Ishikawa (cell line): ENCODE measurements at regions not wholly inside any gene's neighbourhood (a gene's known extent, or its start where the extent isn't known, plus 50 kb on each side); places are given as distances from the start of the nearest gene placed in this dataset.

Source experiments
- CEBPB ChIP-seq: IDR thresholded peaks from 2 replicates; pipeline ENCODE4 v1.6.1; 2012
- CREB1 ChIP-seq: IDR thresholded peaks from 2 replicates; pipeline ENCODE4 v1.6.1; 2012; ENCODE audit warnings: low read depth
- EGR1 ChIP-seq: IDR thresholded peaks from 2 replicates; pipeline ENCODE4 v1.6.1; 2012
- EP300 ChIP-seq: IDR thresholded peaks from 2 replicates; pipeline ENCODE4 v1.6.1; 2012; ENCODE audit warnings: borderline replicate concordance
- FOXM1 ChIP-seq: IDR thresholded peaks from 2 replicates; pipeline ENCODE4 v1.6.1; 2012; ENCODE audit warnings: low read depth, borderline replicate concordance
- NFIC ChIP-seq: IDR thresholded peaks from 2 replicates; pipeline ENCODE4 v1.6.1; 2012
- RAD21 ChIP-seq: IDR thresholded peaks from 2 replicates; pipeline ENCODE4 v1.6.1; 2012; ENCODE audit warnings: low read depth
- TAF1 ChIP-seq: IDR thresholded peaks from 2 replicates; pipeline ENCODE4 v1.6.1; 2012; ENCODE audit warnings: low read depth, mild to moderate bottlenecking
- TCF12 ChIP-seq: IDR thresholded peaks from 2 replicates; pipeline ENCODE4 v1.6.1; 2012; ENCODE audit warnings: low read depth
- TEAD4 ChIP-seq: IDR thresholded peaks from 2 replicates; pipeline ENCODE4 v1.6.1; 2012
- YY1 ChIP-seq: IDR thresholded peaks from 2 replicates; pipeline ENCODE4 v1.6.1; 2012; ENCODE audit warnings: low read depth
- ZBTB7A ChIP-seq: IDR thresholded peaks from 2 replicates; pipeline ENCODE4 v1.6.1; 2012; ENCODE audit warnings: low read depth
- TF ChIP-seq, protein P1 (sequence below): IDR thresholded peaks from 2 replicates; pipeline ENCODE4 v1.6.1; 2012; ENCODE audit warnings: low read depth, mild to moderate bottlenecking
- TF ChIP-seq, protein P2 (sequence below): IDR thresholded peaks from 2 replicates; pipeline ENCODE4 v1.6.1; 2012
- TF ChIP-seq, protein P3 (sequence below): IDR thresholded peaks from 2 replicates; pipeline ENCODE4 v1.6.1; 2012

DNA sequence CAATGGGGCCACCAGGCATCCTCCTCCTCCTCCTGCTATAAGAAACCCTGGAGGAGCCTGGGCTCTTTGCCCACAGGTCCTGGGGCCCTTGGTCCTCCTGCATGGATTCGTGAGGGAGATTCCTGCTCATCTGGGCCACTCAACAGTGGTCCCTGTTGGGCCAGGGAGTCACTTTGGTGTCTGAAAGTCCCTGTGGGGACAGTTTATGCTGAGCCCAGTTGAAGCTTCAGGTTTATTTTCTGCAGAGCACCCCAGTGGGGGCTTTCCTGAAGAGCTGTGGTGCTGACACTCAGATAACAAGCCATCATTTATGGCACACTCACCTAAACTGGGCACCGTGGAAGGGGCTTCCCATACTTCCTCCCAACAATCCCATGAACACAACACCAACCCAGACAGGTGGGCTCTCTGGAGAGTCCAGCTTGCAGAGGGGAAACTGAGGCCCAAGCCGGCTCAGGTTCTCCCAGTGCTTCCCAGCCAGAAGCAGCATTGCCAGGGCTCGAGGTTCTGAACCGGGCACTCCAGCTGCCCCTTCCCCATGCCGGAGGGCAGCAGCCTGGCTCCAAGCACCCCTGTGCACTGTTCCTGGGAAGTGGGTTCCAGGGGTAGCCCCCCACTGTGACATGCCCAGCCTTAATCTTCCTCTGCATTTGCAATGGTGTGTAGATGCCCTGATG, 91.3 kb downstream of the MYEOV start:
- TF ChIP-seq CREB1 (no peak), NFIC (no peak), TCF12 (no peak), YY1 (no peak)
- TF ChIP-seq, protein P1, sequence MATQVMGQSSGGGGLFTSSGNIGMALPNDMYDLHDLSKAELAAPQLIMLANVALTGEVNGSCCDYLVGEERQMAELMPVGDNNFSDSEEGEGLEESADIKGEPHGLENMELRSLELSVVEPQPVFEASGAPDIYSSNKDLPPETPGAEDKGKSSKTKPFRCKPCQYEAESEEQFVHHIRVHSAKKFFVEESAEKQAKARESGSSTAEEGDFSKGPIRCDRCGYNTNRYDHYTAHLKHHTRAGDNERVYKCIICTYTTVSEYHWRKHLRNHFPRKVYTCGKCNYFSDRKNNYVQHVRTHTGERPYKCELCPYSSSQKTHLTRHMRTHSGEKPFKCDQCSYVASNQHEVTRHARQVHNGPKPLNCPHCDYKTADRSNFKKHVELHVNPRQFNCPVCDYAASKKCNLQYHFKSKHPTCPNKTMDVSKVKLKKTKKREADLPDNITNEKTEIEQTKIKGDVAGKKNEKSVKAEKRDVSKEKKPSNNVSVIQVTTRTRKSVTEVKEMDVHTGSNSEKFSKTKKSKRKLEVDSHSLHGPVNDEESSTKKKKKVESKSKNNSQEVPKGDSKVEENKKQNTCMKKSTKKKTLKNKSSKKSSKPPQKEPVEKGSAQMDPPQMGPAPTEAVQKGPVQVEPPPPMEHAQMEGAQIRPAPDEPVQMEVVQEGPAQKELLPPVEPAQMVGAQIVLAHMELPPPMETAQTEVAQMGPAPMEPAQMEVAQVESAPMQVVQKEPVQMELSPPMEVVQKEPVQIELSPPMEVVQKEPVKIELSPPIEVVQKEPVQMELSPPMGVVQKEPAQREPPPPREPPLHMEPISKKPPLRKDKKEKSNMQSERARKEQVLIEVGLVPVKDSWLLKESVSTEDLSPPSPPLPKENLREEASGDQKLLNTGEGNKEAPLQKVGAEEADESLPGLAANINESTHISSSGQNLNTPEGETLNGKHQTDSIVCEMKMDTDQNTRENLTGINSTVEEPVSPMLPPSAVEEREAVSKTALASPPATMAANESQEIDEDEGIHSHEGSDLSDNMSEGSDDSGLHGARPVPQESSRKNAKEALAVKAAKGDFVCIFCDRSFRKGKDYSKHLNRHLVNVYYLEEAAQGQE: no peak

DNA sequence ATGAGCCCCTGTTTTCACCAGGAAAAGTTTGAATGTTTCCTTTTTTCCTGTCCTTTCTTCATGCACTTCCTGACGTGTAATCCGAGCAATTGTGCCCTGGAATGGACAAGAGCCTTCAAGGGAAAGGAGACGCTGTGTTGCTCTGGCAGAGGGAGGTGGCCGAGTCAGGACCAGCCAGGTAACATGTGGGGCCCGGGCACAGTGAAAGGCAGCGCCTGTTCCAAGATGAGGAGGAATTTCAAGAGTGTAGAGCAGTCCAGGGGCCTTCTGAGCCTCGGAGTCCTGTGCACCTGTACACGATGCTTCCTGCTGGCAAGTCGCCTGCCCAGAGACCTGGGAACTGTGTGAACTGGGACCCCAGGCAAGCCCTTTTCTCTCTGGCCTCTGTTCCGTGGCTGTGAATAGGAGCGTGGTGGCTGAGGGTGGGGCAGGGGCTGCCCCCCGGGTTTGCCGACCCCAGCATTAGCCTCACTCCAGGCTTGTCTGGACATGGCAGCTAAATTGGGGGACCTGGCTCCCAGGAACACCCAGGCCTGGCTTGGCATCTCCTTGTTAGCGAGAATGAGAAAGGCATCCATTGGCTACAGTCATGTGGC, 92.0 kb downstream of the MYEOV start:
- no peak for TF ChIP-seq ZBTB7A

DNA sequence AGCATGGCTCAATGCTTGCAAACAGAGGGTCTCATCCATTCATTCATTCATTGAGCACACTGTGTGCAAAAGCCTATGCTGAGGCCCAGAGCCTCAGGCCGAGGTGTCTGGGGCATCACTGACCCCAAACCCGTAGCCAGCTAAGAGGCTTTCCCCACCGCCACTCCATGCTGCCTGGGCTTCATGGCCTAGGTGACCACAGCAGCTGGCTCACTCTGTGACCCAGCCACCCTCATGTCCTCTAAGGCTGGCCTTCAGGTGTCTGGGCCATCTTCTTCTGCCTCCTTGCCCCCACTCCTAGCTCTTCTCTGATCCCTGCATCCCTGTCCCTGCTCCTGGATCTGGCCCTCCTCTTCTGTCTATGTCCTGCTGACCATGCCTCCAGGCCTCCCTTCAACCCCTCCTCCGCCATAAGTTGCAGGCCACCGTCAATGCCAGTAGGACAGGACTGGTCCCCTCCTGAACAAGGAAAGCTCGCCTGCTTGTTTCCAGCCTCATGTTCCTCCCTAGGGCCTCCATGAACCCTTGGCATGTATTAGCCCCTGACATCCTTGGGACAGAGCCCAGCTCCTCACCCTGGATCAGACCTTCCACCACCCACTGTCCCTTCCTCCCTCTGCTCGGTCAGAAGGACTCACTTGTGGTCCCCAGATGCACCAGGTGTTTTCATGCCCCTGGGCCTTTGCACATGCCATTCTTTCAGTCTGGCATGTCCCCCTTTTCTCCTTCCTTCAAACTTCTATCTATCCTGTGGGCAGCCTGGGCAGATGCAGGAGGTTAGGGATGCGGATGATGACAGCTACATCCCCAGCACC, 92.8 kb downstream of the MYEOV start:
- TF ChIP-seq TEAD4: no peak
- TF ChIP-seq ZBTB7A: no peak
- TF ChIP-seq EP300: no peak
- no peak for TF ChIP-seq NFIC
- TF ChIP-seq, protein P1: no peak
- TF ChIP-seq CREB1: no peak
- no peak for TF ChIP-seq EGR1
- no peak for TF ChIP-seq RAD21
- no peak for TF ChIP-seq TCF12
- TF ChIP-seq YY1: no peak
- no peak for TF ChIP-seq TAF1
- TF ChIP-seq, protein P2, sequence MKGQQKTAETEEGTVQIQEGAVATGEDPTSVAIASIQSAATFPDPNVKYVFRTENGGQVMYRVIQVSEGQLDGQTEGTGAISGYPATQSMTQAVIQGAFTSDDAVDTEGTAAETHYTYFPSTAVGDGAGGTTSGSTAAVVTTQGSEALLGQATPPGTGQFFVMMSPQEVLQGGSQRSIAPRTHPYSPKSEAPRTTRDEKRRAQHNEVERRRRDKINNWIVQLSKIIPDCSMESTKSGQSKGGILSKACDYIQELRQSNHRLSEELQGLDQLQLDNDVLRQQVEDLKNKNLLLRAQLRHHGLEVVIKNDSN: no peak

DNA sequence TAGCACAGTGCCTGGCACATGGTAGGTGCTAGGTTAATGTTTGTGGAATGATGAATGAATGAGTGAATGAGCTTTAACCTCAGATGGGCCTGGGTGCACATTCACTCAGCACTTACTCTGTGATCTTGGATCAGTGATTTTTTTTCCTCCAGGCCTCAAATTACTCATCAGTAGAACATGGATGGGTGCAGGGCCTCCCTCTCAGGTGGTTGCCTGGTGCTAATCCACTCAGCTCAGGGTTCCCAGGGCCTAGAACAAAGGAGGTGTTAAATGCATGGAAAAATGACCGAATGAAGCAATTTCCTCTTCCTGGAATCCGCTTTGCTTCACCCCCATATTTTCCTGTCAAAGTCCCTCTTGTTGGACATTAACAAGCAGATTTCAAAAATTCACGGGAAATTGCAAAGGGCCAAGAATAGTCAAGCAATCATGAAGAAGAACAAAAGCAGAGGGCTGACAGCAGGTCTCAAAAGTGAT, 93.5 kb downstream of the MYEOV start:
- TF ChIP-seq CEBPB (no peak), TCF12 (no peak), TEAD4 (no peak), TAF1 (no peak), FOXM1 (no peak)

DNA sequence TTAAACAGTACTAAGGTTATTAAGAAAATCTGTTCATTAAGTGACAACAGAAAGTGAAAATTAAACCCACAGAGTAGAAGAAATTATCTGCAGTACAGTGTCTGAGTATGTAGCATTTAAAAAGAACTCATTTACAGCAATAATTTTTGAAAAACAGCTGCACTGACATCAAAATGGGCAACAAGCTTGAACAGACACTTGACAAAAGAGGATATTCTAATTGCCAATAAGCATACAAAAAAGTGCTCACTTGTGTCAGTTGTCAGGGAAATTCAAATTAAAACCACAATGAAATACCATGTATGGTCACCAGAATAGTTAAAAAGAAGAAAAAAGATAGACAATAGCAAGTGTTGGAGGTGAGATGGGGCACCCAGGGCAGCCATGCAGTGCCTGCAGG, 93.3 kb upstream of the LINC01488 start:
- TF ChIP-seq, protein P2: no peak
- TF ChIP-seq EGR1 (no peak), CREB1 (no peak), TCF12 (no peak), TAF1 (no peak), CEBPB (no peak), NFIC (no peak), EP300 (no peak), FOXM1 (no peak), ZBTB7A (no peak), TEAD4 (no peak), RAD21 (no peak), YY1 (no peak)
- TF ChIP-seq, protein P1: no peak
- TF ChIP-seq, protein P3, sequence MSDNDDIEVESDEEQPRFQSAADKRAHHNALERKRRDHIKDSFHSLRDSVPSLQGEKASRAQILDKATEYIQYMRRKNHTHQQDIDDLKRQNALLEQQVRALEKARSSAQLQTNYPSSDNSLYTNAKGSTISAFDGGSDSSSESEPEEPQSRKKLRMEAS: no peak
